ENCODE measurements at regions not wholly inside any gene's neighbourhood (a gene's known extent, or its start where the extent isn't known, plus 50 kb on each side); places are given as distances from the start of the nearest gene placed in this dataset.

DNA sequence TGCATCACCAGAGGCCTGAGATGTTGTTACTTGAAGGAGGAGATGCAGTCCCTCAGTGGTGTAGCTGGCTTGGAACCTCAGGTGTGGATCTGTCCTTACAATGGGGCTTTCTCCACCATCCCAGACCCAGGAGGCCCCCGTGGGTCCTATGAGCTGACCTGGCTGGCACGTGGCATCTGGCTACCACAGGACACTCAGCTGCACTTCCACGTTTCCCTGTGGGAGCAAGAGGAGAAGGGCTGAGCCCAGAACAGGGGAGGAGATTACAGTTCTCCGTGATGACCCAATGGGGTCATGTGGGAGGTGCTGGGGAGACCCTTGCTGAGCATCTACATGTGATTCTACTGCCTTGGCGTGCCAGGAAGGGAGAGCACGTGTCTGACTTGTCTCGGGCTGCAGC lies 1448.4 kb downstream of the TBC1D22A start:
- TF ChIP-seq, protein P1, sequence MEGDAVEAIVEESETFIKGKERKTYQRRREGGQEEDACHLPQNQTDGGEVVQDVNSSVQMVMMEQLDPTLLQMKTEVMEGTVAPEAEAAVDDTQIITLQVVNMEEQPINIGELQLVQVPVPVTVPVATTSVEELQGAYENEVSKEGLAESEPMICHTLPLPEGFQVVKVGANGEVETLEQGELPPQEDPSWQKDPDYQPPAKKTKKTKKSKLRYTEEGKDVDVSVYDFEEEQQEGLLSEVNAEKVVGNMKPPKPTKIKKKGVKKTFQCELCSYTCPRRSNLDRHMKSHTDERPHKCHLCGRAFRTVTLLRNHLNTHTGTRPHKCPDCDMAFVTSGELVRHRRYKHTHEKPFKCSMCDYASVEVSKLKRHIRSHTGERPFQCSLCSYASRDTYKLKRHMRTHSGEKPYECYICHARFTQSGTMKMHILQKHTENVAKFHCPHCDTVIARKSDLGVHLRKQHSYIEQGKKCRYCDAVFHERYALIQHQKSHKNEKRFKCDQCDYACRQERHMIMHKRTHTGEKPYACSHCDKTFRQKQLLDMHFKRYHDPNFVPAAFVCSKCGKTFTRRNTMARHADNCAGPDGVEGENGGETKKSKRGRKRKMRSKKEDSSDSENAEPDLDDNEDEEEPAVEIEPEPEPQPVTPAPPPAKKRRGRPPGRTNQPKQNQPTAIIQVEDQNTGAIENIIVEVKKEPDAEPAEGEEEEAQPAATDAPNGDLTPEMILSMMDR (IDR thresholded peaks at IDR 0.05), result no peak
- TF ChIP-seq ZFX (IDR thresholded peaks at IDR 0.05; ENCODE audit: borderline replicate concordance), result no peak
